Fibroblast of lung (primary cell): ENCODE measurements at regions not wholly inside any gene's neighbourhood (a gene's known extent, or its start where the extent isn't known, plus 50 kb on each side); places are given as distances from the start of the nearest gene placed in this dataset.
A peak's percentile ranks its signal among the peaks of the same experiment; 100 is the strongest.

Experiments
- DNase-seq, 2 donors: peaks; one replicate each; pipeline versions ENCODE4 v3.0.0 to v3.0.0-alpha.2; 2010; ENCODE audit warnings: low read depth in 2 of 2
- H2AFZ ChIP-seq: 2 replicates; pipeline ENCODE4 v1.5.1; 2012; ENCODE audit warnings: low read length, control low read depth, inconsistent platforms
- H3K27ac ChIP-seq: 2 replicates; pipeline ENCODE4 v1.5.1; 2011; ENCODE audit warnings: low read length, control low read depth; ENCODE audit not compliant: insufficient read depth
- H3K27me3 ChIP-seq: 2 replicates; pipeline ENCODE4 v1.5.1; 2011; ENCODE audit warnings: mild to moderate bottlenecking, low read length; ENCODE audit not compliant: control insufficient read depth, insufficient read depth
- H3K36me3 ChIP-seq: 2 replicates; pipeline ENCODE4 v1.5.1; 2011; ENCODE audit warnings: low read length; ENCODE audit not compliant: control insufficient read depth, insufficient read depth
- H3K4me1 ChIP-seq: 2 replicates; pipeline ENCODE4 v1.5.1; 2011; ENCODE audit warnings: low read length; ENCODE audit not compliant: control insufficient read depth, insufficient read depth; ENCODE audit errors: extremely low read depth
- H3K4me2 ChIP-seq: 2 replicates; pipeline ENCODE4 v1.5.1; 2011; ENCODE audit warnings: low read length, control low read depth; ENCODE audit not compliant: insufficient read depth; ENCODE audit errors: extremely low read depth
- H3K4me3 ChIP-seq, 4 experiments: fragments of 200-600 bp in 1 of 4; sonication (generic) in 1 of 4; replicated peaks in 1 of 4; 2 replicates each; pipeline ENCODE4 v1.5.1; 2011 to 2016; ENCODE audit warnings: low read length in 4 of 4, low read depth in 3 of 4, mild to moderate bottlenecking in 3 of 4, control low read depth in 2 of 4, inconsistent platforms in 1 of 4, mixed read lengths in 1 of 4; ENCODE audit not compliant: insufficient read depth in 1 of 4; ENCODE audit errors: control extremely low read depth in 1 of 4
- H3K79me2 ChIP-seq: 2 replicates; pipeline ENCODE4 v1.5.1; 2012; ENCODE audit warnings: mild to moderate bottlenecking, low read length, inconsistent platforms; ENCODE audit not compliant: control insufficient read depth, insufficient read depth
- H3K9ac ChIP-seq: 2 replicates; pipeline ENCODE4 v1.5.1; 2011; ENCODE audit warnings: mild to moderate bottlenecking, low read length, control low read depth; ENCODE audit not compliant: insufficient read depth
- H3K9me3 ChIP-seq: 2 replicates; pipeline ENCODE4 v1.5.1; 2012; ENCODE audit warnings: low read depth, low read length; ENCODE audit not compliant: control insufficient read depth, insufficient read depth
- H4K20me1 ChIP-seq: 2 replicates; pipeline ENCODE4 v1.5.1; 2011; ENCODE audit warnings: low read length; ENCODE audit not compliant: control insufficient read depth, insufficient read depth; ENCODE audit errors: extremely low read depth
- CTCF ChIP-seq, 2 donors: IDR thresholded peaks in 1 of 2; conservative IDR thresholded peaks in 1 of 2; 1 replicate in 1 of 2; 2 replicates in 1 of 2; pipeline ENCODE4 v1.5.1; 2011 to 2012; ENCODE audit warnings: low read length in 2 of 2, control low read depth in 1 of 2, inconsistent platforms in 1 of 2, low read depth in 1 of 2, mild to moderate bottlenecking in 1 of 2
- EZH2 ChIP-seq: IDR thresholded peaks from 2 replicates; pipeline ENCODE4 v1.5.1; 2012; ENCODE audit warnings: low read length, control low read depth, mild to moderate bottlenecking; ENCODE audit errors: missing control alignments

DNA sequence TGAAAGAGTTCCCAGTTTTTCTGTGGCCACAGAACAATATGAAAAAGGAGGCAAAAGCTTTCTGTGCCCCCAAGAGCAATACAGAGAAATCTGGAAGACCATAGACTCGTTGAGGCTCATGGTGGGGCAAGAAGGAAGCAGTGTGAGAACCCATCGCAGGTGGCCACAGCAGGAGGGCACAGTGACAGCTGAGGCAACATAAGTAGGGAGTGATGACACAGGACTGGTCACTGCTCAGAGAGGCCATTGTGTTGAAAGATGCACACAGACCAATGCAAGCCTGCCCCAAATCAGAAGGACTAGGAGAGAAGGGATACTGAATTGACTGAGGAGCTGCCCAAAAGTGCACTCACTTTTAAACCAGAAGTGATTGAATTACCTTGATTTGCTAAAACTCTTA, 483.6 kb downstream of the EPHA4 start:
- Histone ChIP-seq H2AFZ (no peak overlapping the region), H4K20me1 (no peaks in the 10 kb centered on the region), H3K9ac (no peak overlapping the region), H3K4me1 (no peaks in the 10 kb centered on the region), H3K79me2 (no peaks in the 10 kb centered on the region), H3K36me3 (no peaks in the 10 kb centered on the region), H3K27me3 (no peaks in the 10 kb centered on the region), H3K4me3 (no peak overlapping the region), H3K27ac (no peak overlapping the region), H3K9me3 (no peaks in the 10 kb centered on the region), H3K4me2 (no peak overlapping the region)
- no peak for DNase-seq
- TF ChIP-seq EZH2 (no peak), CTCF (conservative IDR thresholded peaks at IDR 0.05 in 1 of 2, IDR thresholded peaks at IDR 0.05 in 1 of 2; ENCODE audit: low read depth in 1 of 2, low read length in 2 of 2) (no peak)

GRCh38 chr2:221095356-221095755, 476.7 kb downstream of the EPHA4 start:
- DNase-seq, result peak in 1 of 2 donors; percentile 70
- Histone ChIP-seq H3K4me1 (no peaks in the 10 kb centered on the region), H2AFZ (no peak overlapping the region), H3K27ac (no peak overlapping the region), H3K4me3 (no peak overlapping the region), H3K9me3 (no peaks in the 10 kb centered on the region), H4K20me1 (no peaks in the 10 kb centered on the region), H3K4me2 (no peak overlapping the region), H3K27me3 (no peaks in the 10 kb centered on the region), H3K9ac (no peak overlapping the region), H3K79me2 (no peaks in the 10 kb centered on the region), H3K36me3 (no peaks in the 10 kb centered on the region)
- TF ChIP-seq CTCF (conservative IDR thresholded peaks at IDR 0.05 in 1 of 2, IDR thresholded peaks at IDR 0.05 in 1 of 2; ENCODE audit: low read depth in 1 of 2, low read length in 2 of 2), result no peak
- no peak for TF ChIP-seq EZH2

DNA sequence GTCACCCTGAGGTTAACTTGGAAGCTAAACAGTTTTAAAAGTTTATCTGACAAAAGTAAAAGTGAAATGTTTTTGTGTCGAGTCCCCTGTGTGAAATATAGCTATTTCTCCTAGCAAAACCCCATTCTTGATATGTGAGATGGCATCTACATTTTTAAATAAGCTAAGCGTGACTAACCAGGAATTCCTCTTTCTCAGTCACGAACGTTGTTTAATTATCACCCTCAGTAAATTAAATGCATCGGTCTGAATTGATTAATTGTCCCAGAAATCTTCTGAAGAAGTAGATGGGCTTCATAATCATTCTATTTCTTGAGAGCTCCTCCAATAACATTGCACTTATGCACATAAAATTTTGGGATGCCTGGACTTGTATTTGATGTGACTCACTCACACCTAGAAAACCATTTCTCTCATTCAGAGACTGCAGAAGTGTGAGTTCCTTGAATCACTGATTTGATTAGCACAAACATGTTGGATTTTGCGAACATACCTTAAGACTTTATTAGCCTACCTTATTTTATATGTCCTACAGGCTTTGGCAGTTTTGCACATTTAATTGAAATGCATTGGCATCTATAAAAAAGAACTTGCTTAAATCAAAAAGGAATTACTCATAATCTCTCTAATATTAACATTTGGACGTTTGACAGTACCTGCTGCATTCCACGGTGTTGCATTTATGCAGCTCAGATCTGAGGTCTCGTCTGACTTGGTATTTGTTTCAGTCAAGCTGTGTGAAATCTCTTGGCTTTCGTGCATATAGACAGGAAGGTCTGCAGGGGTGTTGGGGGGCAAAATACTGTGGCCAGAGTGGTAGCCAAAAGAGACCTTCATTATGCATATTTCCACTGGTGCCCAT, 475.2 kb downstream of the EPHA4 start:
- no peaks in the 10 kb centered on the region for H3K27me3 ChIP-seq
- H4K20me1 ChIP-seq, result no peaks in the 10 kb centered on the region
- no peaks in the 10 kb centered on the region for H3K36me3 ChIP-seq
- H3K9me3 ChIP-seq, result no peaks in the 10 kb centered on the region
- TF ChIP-seq CTCF (conservative IDR thresholded peaks at IDR 0.05 in 1 of 2, IDR thresholded peaks at IDR 0.05 in 1 of 2; ENCODE audit: low read depth in 1 of 2, low read length in 2 of 2) (no peak), EZH2 (no peak)
- DNase-seq, result peak in 1 of 2 donors; percentile 65
- H3K9ac ChIP-seq, result no peak overlapping the region
- H3K4me3 ChIP-seq, result no peak overlapping the region
- no peaks in the 10 kb centered on the region for H3K4me1 ChIP-seq
- no peak overlapping the region for H2AFZ ChIP-seq
- H3K4me2 ChIP-seq, result no peak overlapping the region
- H3K27ac ChIP-seq, result no peak overlapping the region
- H3K79me2 ChIP-seq, result no peaks in the 10 kb centered on the region
